ENCODE measurements at regions not wholly inside any gene's neighbourhood (a gene's known extent, or its start where the extent isn't known, plus 50 kb on each side); places are given as distances from the start of the nearest gene placed in this dataset.
"Not testable (repeated sequence)": the region's sequence is repeated elsewhere in the genome, so short reads cannot be mapped to it uniquely, and the experiment has no call there.

- no peak for DNase-seq (ENCODE audit: insufficient read length, low spot score, missing footprints)
- Histone ChIP-seq H3K4me2 (ENCODE audit: insufficient read depth, low read length) (no peak overlapping the region), H3K9me3 (ENCODE audit: low read depth, low read length) (no peaks in the 10 kb centered on the region), H3K36me3 (ENCODE audit: insufficient read depth, low read length) (no peaks in the 10 kb centered on the region), H3K4me3 (ENCODE audit: insufficient read depth, low read length) (no peak overlapping the region), H3K79me2 (ENCODE audit: insufficient read depth, low read length) (no peaks in the 10 kb centered on the region), H4K20me1 (ENCODE audit: insufficient read depth, low read length) (no peaks in the 10 kb centered on the region), H3K27ac (ENCODE audit: low read depth, low read length) (no peak overlapping the region), H3K4me1 (ENCODE audit: insufficient read depth, low read length) (no peaks in the 10 kb centered on the region), H3K27me3 (ENCODE audit: insufficient read depth, low read length) (no peaks in the 10 kb centered on the region), H2AFZ (ENCODE audit: low read length) (no peak overlapping the region)
- TF ChIP-seq, protein P1, sequence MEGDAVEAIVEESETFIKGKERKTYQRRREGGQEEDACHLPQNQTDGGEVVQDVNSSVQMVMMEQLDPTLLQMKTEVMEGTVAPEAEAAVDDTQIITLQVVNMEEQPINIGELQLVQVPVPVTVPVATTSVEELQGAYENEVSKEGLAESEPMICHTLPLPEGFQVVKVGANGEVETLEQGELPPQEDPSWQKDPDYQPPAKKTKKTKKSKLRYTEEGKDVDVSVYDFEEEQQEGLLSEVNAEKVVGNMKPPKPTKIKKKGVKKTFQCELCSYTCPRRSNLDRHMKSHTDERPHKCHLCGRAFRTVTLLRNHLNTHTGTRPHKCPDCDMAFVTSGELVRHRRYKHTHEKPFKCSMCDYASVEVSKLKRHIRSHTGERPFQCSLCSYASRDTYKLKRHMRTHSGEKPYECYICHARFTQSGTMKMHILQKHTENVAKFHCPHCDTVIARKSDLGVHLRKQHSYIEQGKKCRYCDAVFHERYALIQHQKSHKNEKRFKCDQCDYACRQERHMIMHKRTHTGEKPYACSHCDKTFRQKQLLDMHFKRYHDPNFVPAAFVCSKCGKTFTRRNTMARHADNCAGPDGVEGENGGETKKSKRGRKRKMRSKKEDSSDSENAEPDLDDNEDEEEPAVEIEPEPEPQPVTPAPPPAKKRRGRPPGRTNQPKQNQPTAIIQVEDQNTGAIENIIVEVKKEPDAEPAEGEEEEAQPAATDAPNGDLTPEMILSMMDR (IDR thresholded peaks at IDR 0.05; ENCODE audit: extremely low read depth, low read depth, low read length), result no peak
These were observed 523.0 kb upstream of the FOXG1 start for GRCh38 chr14:28243600-28243999.

DNA sequence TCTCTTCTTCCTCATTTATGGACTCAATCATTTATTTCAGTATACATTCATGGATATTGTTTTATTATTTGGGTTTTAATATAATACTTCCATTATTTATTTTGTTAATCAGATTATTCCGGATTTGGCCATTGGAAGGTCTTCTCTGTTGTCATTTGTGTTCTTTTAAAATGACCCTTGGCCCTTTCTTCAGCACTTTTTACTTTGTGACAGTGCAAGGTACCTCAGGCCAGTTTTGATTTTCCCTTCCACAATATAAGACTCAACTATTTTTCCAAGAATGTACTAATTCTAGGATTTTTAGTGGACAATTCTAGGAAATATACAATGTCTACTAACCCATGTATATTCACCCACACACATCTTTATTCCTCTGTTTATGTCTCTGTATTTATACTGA, 521.4 kb upstream of the FOXG1 start:
- H3K4me3 ChIP-seq (ENCODE audit: insufficient read depth, low read length), result no peak overlapping the region
- no peaks in the 10 kb centered on the region for H3K79me2 ChIP-seq (ENCODE audit: insufficient read depth, low read length)
- H3K4me2 ChIP-seq (ENCODE audit: insufficient read depth, low read length), result no peak overlapping the region
- no peak overlapping the region for H3K27ac ChIP-seq (ENCODE audit: low read depth, low read length)
- TF ChIP-seq, protein P1 (IDR thresholded peaks at IDR 0.05; ENCODE audit: extremely low read depth, low read depth, low read length), result no peak
- peaks cover 3% of the 10 kb centered on the region for H3K9me3 ChIP-seq (ENCODE audit: low read depth, low read length)
- no peak overlapping the region for H2AFZ ChIP-seq (ENCODE audit: low read length)
- no peaks in the 10 kb centered on the region for H3K4me1 ChIP-seq (ENCODE audit: insufficient read depth, low read length)
- H4K20me1 ChIP-seq (ENCODE audit: insufficient read depth, low read length), result no peaks in the 10 kb centered on the region
- no peak for DNase-seq (ENCODE audit: insufficient read length, low spot score, missing footprints)
- no peaks in the 10 kb centered on the region for H3K27me3 ChIP-seq (ENCODE audit: insufficient read depth, low read length)
- no peaks in the 10 kb centered on the region for H3K36me3 ChIP-seq (ENCODE audit: insufficient read depth, low read length)

DNA sequence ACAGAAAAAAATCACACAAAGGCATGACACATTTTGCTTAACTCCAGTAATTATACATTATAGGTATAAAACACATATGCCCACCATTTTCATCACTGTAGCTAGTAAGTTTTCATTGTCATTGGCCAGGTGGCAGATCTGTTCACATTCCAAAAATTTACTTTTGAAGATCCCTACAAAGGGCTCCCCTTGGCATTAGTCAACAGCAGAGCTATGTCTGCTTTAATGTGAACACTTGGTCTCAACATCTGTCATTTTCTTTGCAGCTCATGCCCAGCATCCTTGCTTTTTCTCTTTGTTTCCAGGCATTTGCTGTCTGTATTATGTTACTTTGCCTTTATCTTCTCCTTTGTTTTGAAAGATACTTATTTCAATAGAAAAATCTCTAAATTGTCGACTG, 519.1 kb upstream of the FOXG1 start:
- no peaks in the 10 kb centered on the region for H3K4me1 ChIP-seq (ENCODE audit: insufficient read depth, low read length)
- H3K79me2 ChIP-seq (ENCODE audit: insufficient read depth, low read length), result no peaks in the 10 kb centered on the region
- no peak overlapping the region for H3K27ac ChIP-seq (ENCODE audit: low read depth, low read length)
- no peaks in the 10 kb centered on the region for H3K36me3 ChIP-seq (ENCODE audit: insufficient read depth, low read length)
- H4K20me1 ChIP-seq (ENCODE audit: insufficient read depth, low read length), result no peaks in the 10 kb centered on the region
- no peak overlapping the region for H2AFZ ChIP-seq (ENCODE audit: low read length)
- no peak overlapping the region for H3K4me2 ChIP-seq (ENCODE audit: insufficient read depth, low read length)
- H3K4me3 ChIP-seq (ENCODE audit: insufficient read depth, low read length), result no peak overlapping the region
- DNase-seq (ENCODE audit: insufficient read length, low spot score, missing footprints), result no peak
- H3K27me3 ChIP-seq (ENCODE audit: insufficient read depth, low read length), result no peaks in the 10 kb centered on the region
- peaks cover 3% of the 10 kb centered on the region for H3K9me3 ChIP-seq (ENCODE audit: low read depth, low read length)
- TF ChIP-seq, protein P1 (IDR thresholded peaks at IDR 0.05; ENCODE audit: extremely low read depth, low read depth, low read length), result no peak

DNA sequence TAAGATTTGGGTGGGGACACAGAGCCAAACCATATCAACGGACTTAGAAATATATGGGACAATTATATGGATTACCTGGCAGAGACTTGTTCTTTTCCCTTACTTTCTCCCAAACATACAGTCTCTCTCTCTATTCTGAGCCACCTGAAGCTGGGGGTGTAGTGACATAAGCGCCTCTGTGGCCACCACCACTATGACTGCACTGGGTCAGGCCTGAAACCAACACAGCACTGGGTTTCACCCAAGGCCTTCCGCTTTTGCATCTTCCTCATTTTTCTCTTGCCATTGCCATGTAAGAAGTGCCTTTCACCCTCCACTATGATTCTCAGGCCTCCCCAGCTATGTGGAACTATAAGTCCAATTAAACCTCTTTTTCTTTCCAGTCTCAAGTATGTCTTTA, 514.5 kb upstream of the FOXG1 start:
- H3K36me3 ChIP-seq (ENCODE audit: insufficient read depth, low read length); H3K27ac ChIP-seq (ENCODE audit: low read depth, low read length); H4K20me1 ChIP-seq (ENCODE audit: insufficient read depth, low read length); H3K79me2 ChIP-seq (ENCODE audit: insufficient read depth, low read length); H3K27me3 ChIP-seq (ENCODE audit: insufficient read depth, low read length); H3K4me2 ChIP-seq (ENCODE audit: insufficient read depth, low read length); H2AFZ ChIP-seq (ENCODE audit: low read length); H3K4me3 ChIP-seq (ENCODE audit: insufficient read depth, low read length); DNase-seq (ENCODE audit: insufficient read length, low spot score, missing footprints); H3K9me3 ChIP-seq (ENCODE audit: low read depth, low read length); H3K4me1 ChIP-seq (ENCODE audit: insufficient read depth, low read length): not testable (repeated sequence)

DNA sequence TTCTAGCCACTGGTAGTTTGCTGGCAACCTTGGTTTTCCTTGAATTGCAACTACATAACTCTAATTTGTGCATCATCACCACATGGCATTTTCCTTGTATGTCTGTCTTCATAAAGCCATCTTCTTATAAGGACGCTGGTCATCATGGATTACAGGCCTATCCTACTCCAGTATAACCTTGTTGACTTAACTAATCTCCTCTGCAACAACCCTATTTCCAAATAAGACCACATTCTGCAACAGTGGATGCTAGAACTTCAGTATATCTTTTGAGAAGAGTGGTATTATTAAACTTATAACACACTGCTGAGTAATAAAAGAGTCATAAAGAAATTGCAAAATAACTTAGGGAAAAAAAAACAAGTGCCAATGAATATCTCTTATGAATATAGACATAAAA, 511.8 kb upstream of the FOXG1 start:
- H3K4me2 ChIP-seq (ENCODE audit: insufficient read depth, low read length), result no peak overlapping the region
- no peaks in the 10 kb centered on the region for H3K27me3 ChIP-seq (ENCODE audit: insufficient read depth, low read length)
- TF ChIP-seq, protein P1 (IDR thresholded peaks at IDR 0.05; ENCODE audit: extremely low read depth, low read depth, low read length), result no peak
- H3K27ac ChIP-seq (ENCODE audit: low read depth, low read length), result no peak overlapping the region
- no peaks in the 10 kb centered on the region for H4K20me1 ChIP-seq (ENCODE audit: insufficient read depth, low read length)
- peaks cover 5% of the 10 kb centered on the region for H3K9me3 ChIP-seq (ENCODE audit: low read depth, low read length)
- no peaks in the 10 kb centered on the region for H3K4me1 ChIP-seq (ENCODE audit: insufficient read depth, low read length)
- no peak overlapping the region for H2AFZ ChIP-seq (ENCODE audit: low read length)
- no peaks in the 10 kb centered on the region for H3K79me2 ChIP-seq (ENCODE audit: insufficient read depth, low read length)
- H3K36me3 ChIP-seq (ENCODE audit: insufficient read depth, low read length), result no peaks in the 10 kb centered on the region
- no peak overlapping the region for H3K4me3 ChIP-seq (ENCODE audit: insufficient read depth, low read length)
- no peak for DNase-seq (ENCODE audit: insufficient read length, low spot score, missing footprints)
